Prostate gland (tissue), 2 donors: ENCODE measurements at regions not wholly inside any gene's neighbourhood (a gene's known extent, or its start where the extent isn't known, plus 50 kb on each side); places are given as distances from the start of the nearest gene placed in this dataset.

ENCODE experiments used
- DNase-seq: peaks from one replicate; pipeline ENCODE4 v3.0.0-alpha.2; 2019; ENCODE audit warnings: low spot score
- H3K27ac ChIP-seq, 2 donors: fragments of 200-600 bp; sonication (generic); 2 replicates each; pipeline ENCODE4 v1.5.1; 2017 to 2019
- H3K27me3 ChIP-seq: fragments of 200-600 bp; sonication (generic); replicated peaks from 2 replicates; pipeline ENCODE4 v1.5.1; 2019; ENCODE audit not compliant: insufficient read depth
- H3K36me3 ChIP-seq, 2 donors: fragments of 200-600 bp; sonication (generic); 1 replicate in 1 of 2; 2 replicates in 1 of 2; pipeline versions ENCODE4 v1.5.1 to v1.8.1; 2017 to 2019
- H3K4me1 ChIP-seq: fragments of 200-600 bp; sonication (generic); replicated peaks from 2 replicates; pipeline ENCODE4 v1.5.1; 2019
- H3K4me3 ChIP-seq, 2 donors: fragments of 200-600 bp; sonication (generic); 2 replicates each; pipeline ENCODE4 v1.5.1; 2017 to 2019
- H3K9me3 ChIP-seq: fragments of 200-600 bp; sonication (generic); 2 replicates; pipeline ENCODE4 v1.5.1; 2017
- POLR2A ChIP-seq: fragments of 450-650 bp; IDR thresholded peaks from one replicate; pipeline ENCODE4 v1.6.1; 2016; ENCODE audit warnings: antibody characterized with exemption, mild to moderate bottlenecking
- POLR2AphosphoS5 ChIP-seq: sonication (generic); formaldehyde crosslinking; IDR thresholded peaks from one replicate; pipeline ENCODE4 v1.6.1; 2017; ENCODE audit warnings: antibody characterized with exemption
- WGBS: methylation state at CpG from one replicate; pipeline ENCODE4 v1.1.5; 2018; 5-methylcytosine and 5-hydroxymethylcytosine counted together
- intact Hi-C: fragments of 100-400 bp; cut with DNase I; formaldehyde crosslinking; loops from one replicate; pipeline ENCODE4 v1.14.2; 2022
- TF ChIP-seq, protein P1 (sequence below), 4 experiments: fragments of 200-600 bp in 2 of 4; fragments of 450-650 bp in 2 of 4; sonication (generic) in 2 of 4; IDR thresholded peaks; 1 replicate in 3 of 4; 2 replicates in 1 of 4; pipeline ENCODE4 v1.5.1; 2016 to 2019; ENCODE audit warnings: antibody characterized with exemption in 4 of 4, mild to moderate bottlenecking in 2 of 4, moderate library complexity in 2 of 4

DNA sequence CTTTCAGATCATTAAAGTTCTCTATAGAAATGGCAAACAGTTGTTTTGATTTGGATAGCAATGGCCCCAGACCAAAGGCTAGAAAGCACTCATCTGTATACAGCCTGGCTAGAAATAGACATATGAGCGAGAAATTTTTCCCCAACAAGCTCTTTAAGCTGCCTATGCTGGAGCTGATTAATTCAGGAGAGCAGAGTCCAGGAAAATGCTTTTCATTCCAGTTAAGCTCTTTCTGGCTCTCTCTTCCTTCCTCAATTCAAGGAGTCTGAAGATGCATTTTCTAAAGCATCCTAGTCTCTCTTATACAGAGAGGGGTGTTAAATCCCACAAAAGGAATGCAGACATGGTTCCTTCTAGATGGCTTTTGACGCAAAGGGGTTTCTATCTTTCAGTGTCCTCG lies 141.7 kb upstream of the RAI2 start:
- no peak for DNase-seq
- Histone ChIP-seq H3K9me3 (no peaks in the 10 kb centered on the region), H3K27ac (no peak overlapping the region), H3K27me3 (no peaks in the 10 kb centered on the region), H3K4me3 (no peak overlapping the region), H3K4me1 (no peaks in the 10 kb centered on the region), H3K36me3 (no peaks in the 10 kb centered on the region)
- 98% methylated on average over 3 of the region's 3 CpGs for WGBS
- TF ChIP-seq, protein P1, sequence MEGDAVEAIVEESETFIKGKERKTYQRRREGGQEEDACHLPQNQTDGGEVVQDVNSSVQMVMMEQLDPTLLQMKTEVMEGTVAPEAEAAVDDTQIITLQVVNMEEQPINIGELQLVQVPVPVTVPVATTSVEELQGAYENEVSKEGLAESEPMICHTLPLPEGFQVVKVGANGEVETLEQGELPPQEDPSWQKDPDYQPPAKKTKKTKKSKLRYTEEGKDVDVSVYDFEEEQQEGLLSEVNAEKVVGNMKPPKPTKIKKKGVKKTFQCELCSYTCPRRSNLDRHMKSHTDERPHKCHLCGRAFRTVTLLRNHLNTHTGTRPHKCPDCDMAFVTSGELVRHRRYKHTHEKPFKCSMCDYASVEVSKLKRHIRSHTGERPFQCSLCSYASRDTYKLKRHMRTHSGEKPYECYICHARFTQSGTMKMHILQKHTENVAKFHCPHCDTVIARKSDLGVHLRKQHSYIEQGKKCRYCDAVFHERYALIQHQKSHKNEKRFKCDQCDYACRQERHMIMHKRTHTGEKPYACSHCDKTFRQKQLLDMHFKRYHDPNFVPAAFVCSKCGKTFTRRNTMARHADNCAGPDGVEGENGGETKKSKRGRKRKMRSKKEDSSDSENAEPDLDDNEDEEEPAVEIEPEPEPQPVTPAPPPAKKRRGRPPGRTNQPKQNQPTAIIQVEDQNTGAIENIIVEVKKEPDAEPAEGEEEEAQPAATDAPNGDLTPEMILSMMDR (IDR thresholded peaks at IDR 0.05), result no peak
- TF ChIP-seq POLR2A, result no peak
- no peak for TF ChIP-seq POLR2AphosphoS5
- intact Hi-C loops, result no loop called here

DNA sequence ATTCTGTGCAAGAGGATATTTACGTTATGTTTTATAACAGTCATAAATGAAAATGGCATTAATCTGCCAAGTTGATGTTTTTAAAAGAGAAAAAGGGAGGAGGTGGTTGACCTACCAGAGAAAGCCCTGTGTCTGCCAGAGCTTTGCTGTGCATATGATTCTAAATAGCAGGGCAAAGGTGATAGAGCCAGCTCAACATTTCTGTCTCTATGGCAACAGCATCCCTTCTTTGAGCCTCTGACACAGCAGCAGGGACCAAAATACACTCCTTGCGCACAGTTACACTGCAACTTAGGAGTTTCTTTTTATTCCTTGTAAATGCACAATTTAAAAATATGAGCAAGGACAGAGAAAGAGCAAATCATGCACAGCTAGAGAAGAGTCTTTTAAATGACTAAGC lies 133.3 kb upstream of the RAI2 start:
- no peaks in the 10 kb centered on the region for H3K36me3 ChIP-seq
- DNase-seq, result peak; percentile 4
- H3K9me3 ChIP-seq, result no peaks in the 10 kb centered on the region
- no peak overlapping the region for H3K27ac ChIP-seq
- no peaks in the 10 kb centered on the region for H3K27me3 ChIP-seq
- H3K4me3 ChIP-seq, result no peak overlapping the region
- no peaks in the 10 kb centered on the region for H3K4me1 ChIP-seq
- TF ChIP-seq, protein P1 (IDR thresholded peaks at IDR 0.05), result no peak
- TF ChIP-seq POLR2AphosphoS5, result peak; percentile 34
- intact Hi-C loops, result no loop called here
- WGBS, result 22% methylated on average over 2 of the region's 2 CpGs

DNA sequence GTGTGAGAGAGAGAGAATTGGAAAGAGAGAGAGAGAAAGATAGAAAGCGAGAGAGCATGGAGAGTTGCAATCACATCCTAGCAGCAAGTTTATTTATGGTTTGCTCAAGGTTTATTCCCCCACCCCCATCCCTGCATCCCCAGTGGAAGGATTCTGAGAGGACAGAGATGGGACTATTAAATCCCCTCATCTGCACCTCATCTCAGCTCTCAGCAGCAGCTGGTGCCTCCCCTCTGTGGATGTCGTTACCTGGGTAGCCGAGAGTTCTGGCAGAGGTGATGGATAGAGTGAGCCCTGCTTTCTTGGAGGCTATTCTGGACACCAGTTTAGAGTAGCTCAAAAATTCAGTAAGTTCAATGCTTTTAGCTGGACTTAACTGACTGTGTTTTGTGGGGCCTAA lies 132.0 kb upstream of the RAI2 start:
- Histone ChIP-seq H3K4me3 (no peak overlapping the region), H3K27me3 (no peaks in the 10 kb centered on the region), H3K36me3 (no peaks in the 10 kb centered on the region), H3K27ac (no peak overlapping the region), H3K4me1 (no peaks in the 10 kb centered on the region), H3K9me3 (no peaks in the 10 kb centered on the region)
- intact Hi-C loops, result no loop called here
- no peak for DNase-seq
- 98% methylated on average over 3 of the region's 3 CpGs for WGBS
- TF ChIP-seq POLR2AphosphoS5 (no peak), POLR2A (no peak)
- TF ChIP-seq, protein P1 (IDR thresholded peaks at IDR 0.05), result no peak

DNA sequence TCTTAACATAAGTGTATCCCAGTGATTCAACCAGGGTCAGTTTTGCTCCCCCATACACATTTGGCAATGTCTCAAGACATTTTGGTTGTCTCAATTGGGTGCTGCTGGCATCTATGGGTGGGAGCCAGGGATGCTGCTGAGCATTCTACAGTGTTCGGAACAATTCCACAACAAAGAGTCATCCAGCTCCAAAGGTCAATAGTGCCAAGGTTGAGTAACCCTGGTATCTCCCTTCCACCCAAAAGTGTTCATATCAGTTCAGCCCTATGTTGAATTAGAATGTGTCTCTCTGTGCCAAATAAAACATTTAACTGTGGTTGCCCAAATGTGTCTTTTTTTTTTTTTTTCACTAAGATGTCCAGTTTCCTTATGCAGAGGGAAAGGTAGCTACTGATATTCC lies 129.4 kb upstream of the RAI2 start:
- Histone ChIP-seq H3K4me1 (no peaks in the 10 kb centered on the region), H3K9me3 (no peaks in the 10 kb centered on the region), H3K27me3 (no peaks in the 10 kb centered on the region), H3K36me3 (no peaks in the 10 kb centered on the region), H3K27ac (no peak overlapping the region), H3K4me3 (no peak overlapping the region)
- no peak for DNase-seq
- TF ChIP-seq, protein P1 (IDR thresholded peaks at IDR 0.05), result no peak
- TF ChIP-seq POLR2AphosphoS5 (no peak), POLR2A (no peak)
- intact Hi-C loops, result no loop called here
- WGBS, result 86% methylated on average over 1 of the region's 1 CpG

DNA sequence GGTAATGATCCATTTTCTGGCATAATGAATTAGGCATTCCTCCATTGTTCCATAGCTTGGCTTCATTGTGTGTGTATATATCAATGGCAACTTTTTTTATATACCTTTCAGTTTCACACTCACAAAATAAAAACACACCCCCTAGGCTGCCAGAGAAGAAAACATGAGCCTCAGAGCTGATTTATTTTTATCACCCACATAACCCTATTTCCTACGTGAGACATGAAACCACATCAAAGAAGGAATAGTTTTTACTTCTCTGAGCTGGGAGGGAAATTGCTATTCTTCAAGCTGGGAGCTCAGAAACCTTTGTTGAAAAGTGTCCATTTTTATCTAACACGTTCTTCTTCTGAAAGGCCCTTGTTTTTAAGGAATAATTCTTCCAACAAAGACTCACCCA lies 126.7 kb upstream of the RAI2 start:
- H3K36me3 ChIP-seq, result no peaks in the 10 kb centered on the region
- 18% methylated on average over 2 of the region's 2 CpGs for WGBS
- intact Hi-C loops, result no loop called here
- H3K9me3 ChIP-seq, result no peaks in the 10 kb centered on the region
- H3K27ac ChIP-seq, result no peak overlapping the region
- no peak overlapping the region for H3K4me3 ChIP-seq
- TF ChIP-seq, protein P1 (IDR thresholded peaks at IDR 0.05), result no peak
- TF ChIP-seq POLR2AphosphoS5, result no peak
- TF ChIP-seq POLR2A, result no peak
- DNase-seq, result no peak
- H3K4me1 ChIP-seq, result no peaks in the 10 kb centered on the region
- no peaks in the 10 kb centered on the region for H3K27me3 ChIP-seq
